HG03469 (cell line): ENCODE measurements at regions not wholly inside any gene's neighbourhood (a gene's known extent, or its start where the extent isn't known, plus 50 kb on each side); places are given as distances from the start of the nearest gene placed in this dataset.
"Not testable (repeated sequence)": the region's sequence is repeated elsewhere in the genome, so short reads cannot be mapped to it uniquely, and the experiment has no call there.

Source experiments
- ATAC-seq: cut with Tn5 transposase; IDR thresholded peaks from one replicate; pipeline ENCODE4 v1.9.1; 2021; ENCODE audit warnings: mild to moderate bottlenecking, moderate library complexity, moderate number of reproducible peaks; ENCODE audit not compliant: unreplicated experiment

- ATAC-seq = no peak
Observed at GRCh38 chr2:188787021-188787657, 187.0 kb upstream of the COL3A1 start.

GRCh38 chr2:188787658-188788240, 186.4 kb upstream of the COL3A1 start:
- no peak for ATAC-seq

DNA sequence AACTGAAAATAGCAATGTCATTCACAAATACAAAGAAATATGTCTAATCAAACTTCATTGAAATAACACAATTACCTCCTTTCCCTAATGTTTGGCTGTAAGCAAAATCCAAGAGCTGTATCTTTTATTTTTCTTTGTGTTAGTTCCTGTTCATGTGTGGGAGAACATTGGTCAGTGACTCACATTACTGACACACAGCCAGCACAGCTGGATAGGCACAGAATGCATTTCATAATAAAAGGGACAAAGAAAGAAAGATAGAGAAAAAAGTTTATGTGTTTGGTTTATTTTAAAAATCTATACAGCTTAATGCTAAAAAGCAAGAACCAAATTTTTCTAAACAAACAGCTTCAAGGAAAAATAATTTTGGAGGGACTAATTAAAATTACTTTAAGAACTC, 185.6 kb upstream of the COL3A1 start:
- no peak for ATAC-seq

- no peak for ATAC-seq
Observed at GRCh38 chr2:188789951-188790350, 184.2 kb upstream of the COL3A1 start.

GRCh38 chr2:188794453-188794852, 179.7 kb upstream of the COL3A1 start:
- not testable (repeated sequence) for ATAC-seq

GRCh38 chr2:188795762-188796161, 178.4 kb upstream of the COL3A1 start:
- ATAC-seq = no peak

DNA sequence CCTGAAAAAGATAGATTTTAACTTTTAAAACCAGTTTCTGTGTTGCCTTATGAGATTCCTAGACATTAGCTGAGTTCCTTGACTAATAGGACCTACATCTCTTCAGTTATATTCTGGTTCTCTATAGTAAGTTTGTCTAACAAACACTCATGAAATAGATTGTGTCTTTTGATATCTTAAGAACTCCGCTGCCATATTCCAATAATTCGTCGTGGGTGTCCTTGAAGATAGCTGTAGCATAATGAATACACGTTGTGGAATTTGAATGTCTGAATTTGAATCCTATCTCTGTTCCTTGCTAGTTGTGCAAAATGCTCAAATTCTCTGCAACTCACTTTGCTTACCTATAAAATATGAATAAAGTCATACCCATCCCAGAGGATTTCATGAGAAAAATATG, 176.8 kb upstream of the COL3A1 start:
- no peak for ATAC-seq

GRCh38 chr2:188798159-188798558, 176.0 kb upstream of the COL3A1 start:
- ATAC-seq = no peak

- ATAC-seq = no peak
Observed at GRCh38 chr2:188805219-188805618, 169.0 kb upstream of the COL3A1 start.

- ATAC-seq = no peak
Observed at GRCh38 chr2:188808947-188809355, 165.2 kb upstream of the COL3A1 start.

GRCh38 chr2:188810586-188810985, 163.6 kb upstream of the COL3A1 start:
- ATAC-seq = no peak

- ATAC-seq = no peak
Observed at GRCh38 chr2:188811522-188811921, 162.7 kb upstream of the COL3A1 start.

- no peak for ATAC-seq
Observed at GRCh38 chr2:188813315-188813714, 160.9 kb upstream of the COL3A1 start.

- no peak for ATAC-seq
Observed at GRCh38 chr2:188813857-188814256, 160.3 kb upstream of the COL3A1 start.

GRCh38 chr2:188819011-188819410, 155.2 kb upstream of the COL3A1 start:
- ATAC-seq = no peak

DNA sequence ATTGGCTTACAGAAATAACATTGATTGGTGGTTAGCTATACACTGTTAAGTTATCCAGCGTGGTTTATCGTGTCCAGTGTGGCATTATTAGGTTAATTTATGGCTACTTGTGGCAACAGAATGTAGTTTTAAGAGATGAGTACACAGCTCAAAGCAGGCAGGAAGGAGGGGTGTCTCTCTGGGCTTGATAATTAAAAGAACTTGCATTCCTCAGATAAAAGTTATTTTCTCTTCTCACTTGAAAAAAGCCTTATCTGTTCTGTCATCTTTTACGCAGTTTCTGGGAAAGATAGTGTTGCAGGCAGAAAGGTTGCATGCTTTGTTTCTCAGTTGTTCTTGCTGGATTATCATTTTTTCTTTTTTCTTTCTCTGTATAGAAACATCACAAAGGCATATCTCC, 154.4 kb upstream of the COL3A1 start:
- no peak for ATAC-seq

DNA sequence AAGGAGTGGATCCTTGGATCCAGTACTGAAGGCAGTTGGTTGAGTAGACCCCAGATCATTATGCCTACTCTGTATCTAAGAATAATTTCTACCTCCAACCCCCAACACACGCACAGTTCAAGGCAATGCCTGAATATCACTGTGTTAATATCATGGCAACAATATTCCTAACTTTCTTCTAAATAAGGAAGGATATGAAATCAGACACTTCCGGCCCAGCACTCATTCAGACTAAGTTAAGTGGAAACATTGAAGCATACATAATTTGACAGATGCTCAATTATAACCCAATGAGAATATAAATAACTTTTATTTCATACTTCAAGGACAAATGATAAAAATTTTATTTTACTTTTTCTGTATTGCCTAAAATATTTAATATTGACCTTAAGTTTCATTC, 153.6 kb upstream of the COL3A1 start:
- no peak for ATAC-seq

DNA sequence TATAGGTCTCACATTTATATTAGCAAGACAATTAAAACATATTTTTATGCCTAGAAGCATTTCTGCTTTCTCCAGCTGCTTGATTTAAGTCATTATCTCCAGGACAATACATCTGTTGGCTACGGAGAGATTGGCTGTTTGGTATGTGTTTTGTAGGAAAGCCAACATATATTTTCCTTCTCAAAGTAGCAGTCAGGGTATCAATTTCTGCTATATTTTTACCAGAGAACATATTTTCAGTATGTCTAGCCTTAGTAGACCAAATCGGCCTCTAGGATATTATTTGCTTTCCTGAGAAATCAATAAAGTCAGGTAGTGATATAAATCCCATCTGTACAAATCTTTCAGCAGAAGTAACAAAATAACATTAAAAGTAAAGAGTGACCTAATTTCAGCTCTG, 150.0 kb upstream of the COL3A1 start:
- no peak for ATAC-seq

- ATAC-seq = no peak
Observed at GRCh38 chr2:188833331-188833730, 140.8 kb upstream of the COL3A1 start.

DNA sequence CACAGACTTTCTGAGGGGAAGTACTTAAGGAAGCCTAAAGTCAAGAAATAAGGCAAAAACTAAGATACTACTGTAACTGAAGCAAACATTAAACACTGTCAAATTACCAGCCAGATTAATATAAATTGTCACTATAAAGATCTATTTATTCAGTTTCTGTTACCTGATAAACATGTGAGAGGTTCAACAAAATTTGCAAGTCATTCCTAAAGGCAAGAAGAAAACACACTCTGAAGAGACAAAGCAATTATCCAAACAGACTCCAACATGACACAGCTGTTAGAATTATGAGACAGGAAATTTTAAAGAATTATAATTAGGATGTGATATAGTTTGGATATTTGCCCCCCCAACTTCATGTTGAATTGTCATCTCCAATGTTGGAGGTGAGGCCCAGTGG, 140.4 kb upstream of the COL3A1 start:
- ATAC-seq = no peak

DNA sequence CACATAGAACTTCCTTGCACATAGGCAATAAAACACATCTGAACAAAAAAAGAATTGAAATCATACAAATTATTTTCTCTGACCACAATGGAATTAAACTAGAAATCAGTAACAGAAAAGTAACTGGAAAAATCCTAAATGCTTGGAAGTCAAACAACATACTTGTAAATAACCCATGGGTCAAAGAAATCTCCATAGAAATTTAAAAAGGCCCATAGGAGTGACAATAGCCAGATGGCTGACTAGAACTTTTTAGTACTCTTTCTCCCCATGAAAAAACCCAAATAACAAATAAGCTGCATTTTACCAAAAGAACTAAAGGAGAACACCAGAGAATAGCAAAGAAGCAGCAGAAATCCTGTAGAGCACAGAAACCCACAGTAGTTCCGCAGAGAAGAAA, 139.2 kb upstream of the COL3A1 start:
- no peak for ATAC-seq

- ATAC-seq = no peak
Observed at GRCh38 chr2:188835821-188836220, 138.4 kb upstream of the COL3A1 start.

- ATAC-seq = no peak
Observed at GRCh38 chr2:188845692-188846091, 128.5 kb upstream of the COL3A1 start.
